K562 (cell line): ENCODE measurements at regions not wholly inside any gene's neighbourhood (a gene's known extent, or its start where the extent isn't known, plus 50 kb on each side); places are given as distances from the start of the nearest gene placed in this dataset.

Experiments
- ATAC-seq: fragments of 200-7000 bp; cut with Tn5 transposase; 3 replicates; pipeline ENCODE4 v1.9.1; 2020; ENCODE audit warnings: moderate library complexity
- BruUV-seq: library from RNA; stranded (reverse); fragments of 400-500 nt; replicated peaks from 2 replicates; lab custom pipeline; 2021; lab: Mats Ljungman, UMichigan
- CTCF ChIA-PET: fragments of 300-600 bp; formaldehyde crosslinking; extraction: SDS; loops from one replicate; lab custom pipeline; 2021; ENCODE audit warnings: low intra/inter-chr PET ratio; lab: Yijun Ruan, JAX
- POLR2A ChIA-PET: fragments of 300-600, 350-650 bp; sonication (Branson Sonifier 250); formaldehyde crosslinking; extraction: SDS; loops from one replicate; lab custom pipeline; 2021; ENCODE audit warnings: antibody characterized with exemption, inconsistent platforms; lab: Yijun Ruan, JAX
- DNase-seq, 4 experiments: peaks; one replicate each; pipeline versions ENCODE4 v3.0.0 to v3.0.0-alpha.2; 2011 to 2018; ENCODE audit warnings: low spot score in 3 of 4, mixed read lengths in 3 of 4; ENCODE audit errors: extremely low read depth in 1 of 4
- FAIRE-seq: peaks from 2 replicates; lab custom pipeline; 2011; peaks lifted over from hg19 to GRCh38; lab: Jason Lieb, UNC
- H2AFZ ChIP-seq: 2 replicates; pipeline ENCODE4 v1.6.0; 2011; ENCODE audit warnings: low read depth, low read length, control low read depth, inconsistent platforms
- H3K27ac ChIP-seq: fragments of 200-600 bp; 3 replicates; pipeline ENCODE4 v1.8.0; 2011; ENCODE audit warnings: low read depth, mild to moderate bottlenecking, control low read depth, inconsistent platforms, low read length, moderate library complexity, mixed read lengths; ENCODE audit errors: extremely low read depth
- H3K27me3 ChIP-seq, 2 experiments: fragments of 300-600 bp in 1 of 2; 2 replicates in 1 of 2; 3 replicates in 1 of 2; pipeline versions ENCODE4 v1.6.0 to v1.8.0; 2011; ENCODE audit warnings: inconsistent platforms in 2 of 2, low read length in 2 of 2, mild to moderate bottlenecking in 1 of 2, mixed read lengths in 1 of 2, moderate library complexity in 1 of 2; ENCODE audit not compliant: control insufficient read depth in 2 of 2, insufficient read depth in 2 of 2
- H3K36me3 ChIP-seq: fragments of 300-600 bp; 3 replicates; pipeline ENCODE4 v1.8.0; 2011; ENCODE audit warnings: mild to moderate bottlenecking, low read length, inconsistent platforms; ENCODE audit not compliant: control insufficient read depth, insufficient read depth
- H3K4me1 ChIP-seq, 2 experiments: fragments of 200-600 bp in 1 of 2; replicated peaks in 1 of 2; 2 replicates in 1 of 2; 3 replicates in 1 of 2; pipeline versions ENCODE4 v1.5.1 to v1.8.0; 2011; ENCODE audit warnings: inconsistent platforms in 2 of 2, low read length in 2 of 2, mild to moderate bottlenecking in 1 of 2, mixed read lengths in 1 of 2, moderate library complexity in 1 of 2; ENCODE audit not compliant: control insufficient read depth in 2 of 2, insufficient read depth in 2 of 2
- H3K4me2 ChIP-seq: 2 replicates; pipeline ENCODE4 v1.6.1; 2011; ENCODE audit warnings: low read length, control low read depth, inconsistent platforms, mixed read lengths; ENCODE audit not compliant: insufficient read depth
- H3K4me3 ChIP-seq: fragments of 200-600 bp; sonication (generic), shearing (Covaris generic); 2 replicates; pipeline ENCODE4 v1.5.1; 2016; ENCODE audit warnings: control low read depth, inconsistent platforms
- H3K79me2 ChIP-seq: fragments of 200-600 bp; 3 replicates; pipeline ENCODE4 v1.8.0; 2011; ENCODE audit warnings: low read length, inconsistent platforms; ENCODE audit not compliant: control insufficient read depth, insufficient read depth
- H3K9ac ChIP-seq, 2 experiments: 2 replicates each; pipeline versions ENCODE4 v1.6.0 to v1.6.1; 2011; ENCODE audit warnings: low read depth in 2 of 2, low read length in 2 of 2, control low read depth in 1 of 2, inconsistent platforms in 1 of 2, mild to moderate bottlenecking in 1 of 2, mixed read lengths in 1 of 2; ENCODE audit not compliant: insufficient read depth in 1 of 2
- H3K9me1 ChIP-seq: one replicate; pipeline ENCODE4 v1.6.0; 2011; ENCODE audit warnings: inconsistent platforms, mild to moderate bottlenecking, low read length, moderate library complexity; ENCODE audit not compliant: control insufficient read depth, insufficient read depth
- H3K9me3 ChIP-seq: replicated peaks from 2 replicates; pipeline ENCODE4 v1.5.1; 2011; ENCODE audit warnings: low read depth, low read length, inconsistent platforms; ENCODE audit not compliant: control insufficient read depth, insufficient read depth
- H4K20me1 ChIP-seq: replicated peaks from 2 replicates; pipeline ENCODE4 v1.6.1; 2011; ENCODE audit warnings: low read length, inconsistent platforms, mixed read lengths; ENCODE audit not compliant: control insufficient read depth, insufficient read depth
- ARID1B ChIP-seq: fragments of 450-650 bp; IDR thresholded peaks from 2 replicates; pipeline ENCODE4 v1.6.1; 2016; ENCODE audit warnings: antibody characterized with exemption, mild to moderate bottlenecking, inconsistent platforms
- CREM ChIP-seq: IDR thresholded peaks from 2 replicates; pipeline ENCODE4 v1.6.1; 2014; ENCODE audit warnings: antibody characterized with exemption, low read depth
- DEAF1 ChIP-seq: fragments of 450-650 bp; formaldehyde crosslinking; IDR thresholded peaks from 2 replicates; pipeline ENCODE4 v1.4.0; 2020; ENCODE audit warnings: mild to moderate bottlenecking, moderate library complexity
- RAD21 ChIP-seq, 2 experiments: fragments of 250-450 bp in 1 of 2; fragments of 450-650 bp in 1 of 2; sonication (Bioruptor Pico) in 1 of 2; formaldehyde crosslinking in 1 of 2; IDR thresholded peaks in 1 of 2; conservative IDR thresholded peaks in 1 of 2; 2 replicates each; pipeline versions ENCODE4 v1.4.0 to v1.8.0; 2020 to 2022; ENCODE audit warnings: mild to moderate bottlenecking in 2 of 2, moderate library complexity in 1 of 2
- REST ChIP-seq, 2 experiments: fragments of 450-650 bp; formaldehyde crosslinking in 1 of 2; IDR thresholded peaks; 2 replicates each; pipeline versions ENCODE4 v1.4.0 to v1.6.1; 2014 to 2020; ENCODE audit warnings: mild to moderate bottlenecking in 2 of 2, borderline replicate concordance in 1 of 2, low read depth in 1 of 2
- SMC3 ChIP-seq: conservative IDR thresholded peaks from 2 replicates; pipeline ENCODE4 v1.6.1; 2011; ENCODE audit warnings: low read depth, low read length, improper control_type of control experiment; ENCODE audit not compliant: insufficient read depth
- STAG1 ChIP-seq: sonication (generic); formaldehyde crosslinking; IDR thresholded peaks from 2 replicates; pipeline ENCODE4 v1.5.0; 2020; ENCODE audit warnings: missing genetic modification reagents, borderline replicate concordance
- ZBTB26 ChIP-seq: fragments of 450-650 bp; formaldehyde crosslinking; IDR thresholded peaks from 2 replicates; pipeline ENCODE4 v1.4.0; 2022; ENCODE audit warnings: missing genetic modification characterization
- ZKSCAN1 ChIP-seq: fragments of 150-350 bp; IDR thresholded peaks from 2 replicates; pipeline ENCODE4 v1.6.1; 2016; ENCODE audit warnings: low read depth, low read length
- WGBS: fragments of 100-300 bp; shearing (Covaris generic); methylation state at CpG from one replicate; pipeline ENCODE4 v1.1.6; 2016; ENCODE audit warnings: low coverage, mixed read lengths; ENCODE audit not compliant: insufficient coverage; ENCODE audit errors: missing lambda C conversion rate; 5-methylcytosine and 5-hydroxymethylcytosine counted together
- in situ Hi-C: fragments of 300-500 bp; cut with MboI; formaldehyde crosslinking; loops from 4 replicates; pipeline ENCODE4 v1.15.0; 2018; ENCODE audit warnings: inconsistent platforms, mixed read lengths
- intact Hi-C: fragments of 100-400 bp; cut with micrococcal nuclease; formaldehyde crosslinking; loops from 2 replicates; pipeline ENCODE4 v1.14.2; 2022

GRCh38 chr2:234550511-234551107 is 53.7 kb upstream of the ARL4C start:
- H3K4me1 ChIP-seq, result no peaks in the 10 kb centered on the region; a peak in 1 of 5 replicates
- peak; percentile 61 for FAIRE-seq
- no peak overlapping the region for H3K4me3 ChIP-seq
- no peaks in the 10 kb centered on the region for H3K9me3 ChIP-seq
- ATAC-seq, result peak; percentile 85
- H3K4me2 ChIP-seq, result no peak overlapping the region
- H3K79me2 ChIP-seq, result no peaks in the 10 kb centered on the region
- no peak overlapping the region for H3K9ac ChIP-seq
- no peaks in the 10 kb centered on the region for H3K36me3 ChIP-seq
- in situ Hi-C loops, result no loop called here
- no TSS peak for BruUV-seq
- no peak overlapping the region for H2AFZ ChIP-seq
- intact Hi-C loops, result loop anchor here (1.0 to 5.0 kb wide), 2 partner anchors 502 to 567 kb away; no protein-coding TSS in a partner anchor
- no peaks in the 10 kb centered on the region for H3K9me1 ChIP-seq
- peak; percentile 43 to 66 (median 58) for DNase-seq
- POLR2A ChIA-PET, result interaction anchor here (0.6 kb wide), 1 partner anchor 701 kb away, joined by 3 read pairs; no protein-coding TSS in a partner anchor
- CTCF ChIA-PET, result interaction anchor here (1.7 kb wide), 1 partner anchor 567 kb away, joined by 8 read pairs; no protein-coding TSS in a partner anchor
- no peaks in the 10 kb centered on the region for H3K27me3 ChIP-seq
- WGBS, result 16% methylated on average over 14 of the region's 18 CpGs
- H3K27ac ChIP-seq, result no peak overlapping the region
- H4K20me1 ChIP-seq, result 0 out of 2 replicates have a peak, but pooled peaks cover 4% of the 10 kb centered on the region
- TF ChIP-seq ZBTB26 (CRISPR knock-in tag) (no peak), STAG1 (CRISPR knock-in tag) (peak; percentile 54; the same call in 1 of the 2 replicates), REST (IDR thresholded peaks at IDR 0.05; ENCODE audit: borderline replicate concordance) (peak; percentile 58; the same call in 1 of the 2 replicates), REST (CRISPR knock-in tag; IDR thresholded peaks at IDR 0.05; ENCODE audit: low read depth) (no peak), ARID1B (no peak), SMC3 (peak; percentile 72), ZKSCAN1 (no peak), CREM (0 out of 2 replicates have a peak, but pooled peaks have one; percentile 29), RAD21 (CRISPR knock-in tag; conservative IDR thresholded peaks at IDR 0.05 in 1 of 2, IDR thresholded peaks at IDR 0.05 in 1 of 2) (peak; percentile 60 to 78), DEAF1 (CRISPR knock-in tag) (peak; percentile 32; the same call in 1 of the 2 replicates)
